K562 (cell line): ENCODE measurements at regions not wholly inside any gene's neighbourhood (a gene's known extent, or its start where the extent isn't known, plus 50 kb on each side); places are given as distances from the start of the nearest gene placed in this dataset.

Experiments
- ATAC-seq: fragments of 200-7000 bp; cut with Tn5 transposase; 3 replicates; pipeline ENCODE4 v1.9.1; 2020; ENCODE audit warnings: moderate library complexity
- BruUV-seq: library from RNA; stranded (reverse); fragments of 400-500 nt; replicated peaks from 2 replicates; lab custom pipeline; 2021; lab: Mats Ljungman, UMichigan
- CTCF ChIA-PET: fragments of 300-600 bp; formaldehyde crosslinking; extraction: SDS; loops from one replicate; lab custom pipeline; 2021; ENCODE audit warnings: low intra/inter-chr PET ratio; lab: Yijun Ruan, JAX
- POLR2A ChIA-PET: fragments of 300-600, 350-650 bp; sonication (Branson Sonifier 250); formaldehyde crosslinking; extraction: SDS; loops from one replicate; lab custom pipeline; 2021; ENCODE audit warnings: antibody characterized with exemption, inconsistent platforms; lab: Yijun Ruan, JAX
- DNase-seq, 4 experiments: peaks; one replicate each; pipeline versions ENCODE4 v3.0.0 to v3.0.0-alpha.2; 2011 to 2018; ENCODE audit warnings: low spot score in 3 of 4, mixed read lengths in 3 of 4; ENCODE audit errors: extremely low read depth in 1 of 4
- FAIRE-seq: peaks from 2 replicates; lab custom pipeline; 2011; peaks lifted over from hg19 to GRCh38; lab: Jason Lieb, UNC
- H2AFZ ChIP-seq: 2 replicates; pipeline ENCODE4 v1.6.0; 2011; ENCODE audit warnings: low read depth, low read length, control low read depth, inconsistent platforms
- H3K27ac ChIP-seq: fragments of 200-600 bp; 3 replicates; pipeline ENCODE4 v1.8.0; 2011; ENCODE audit warnings: low read depth, mild to moderate bottlenecking, control low read depth, inconsistent platforms, low read length, moderate library complexity, mixed read lengths; ENCODE audit errors: extremely low read depth
- H3K27me3 ChIP-seq, 2 experiments: fragments of 300-600 bp in 1 of 2; 2 replicates in 1 of 2; 3 replicates in 1 of 2; pipeline versions ENCODE4 v1.6.0 to v1.8.0; 2011; ENCODE audit warnings: inconsistent platforms in 2 of 2, low read length in 2 of 2, mild to moderate bottlenecking in 1 of 2, mixed read lengths in 1 of 2, moderate library complexity in 1 of 2; ENCODE audit not compliant: control insufficient read depth in 2 of 2, insufficient read depth in 2 of 2
- H3K36me3 ChIP-seq: fragments of 300-600 bp; 3 replicates; pipeline ENCODE4 v1.8.0; 2011; ENCODE audit warnings: mild to moderate bottlenecking, low read length, inconsistent platforms; ENCODE audit not compliant: control insufficient read depth, insufficient read depth
- H3K4me1 ChIP-seq, 2 experiments: fragments of 200-600 bp in 1 of 2; replicated peaks in 1 of 2; 2 replicates in 1 of 2; 3 replicates in 1 of 2; pipeline versions ENCODE4 v1.5.1 to v1.8.0; 2011; ENCODE audit warnings: inconsistent platforms in 2 of 2, low read length in 2 of 2, mild to moderate bottlenecking in 1 of 2, mixed read lengths in 1 of 2, moderate library complexity in 1 of 2; ENCODE audit not compliant: control insufficient read depth in 2 of 2, insufficient read depth in 2 of 2
- H3K4me2 ChIP-seq: 2 replicates; pipeline ENCODE4 v1.6.1; 2011; ENCODE audit warnings: low read length, control low read depth, inconsistent platforms, mixed read lengths; ENCODE audit not compliant: insufficient read depth
- H3K4me3 ChIP-seq: fragments of 200-600 bp; sonication (generic), shearing (Covaris generic); 2 replicates; pipeline ENCODE4 v1.5.1; 2016; ENCODE audit warnings: control low read depth, inconsistent platforms
- H3K79me2 ChIP-seq: fragments of 200-600 bp; 3 replicates; pipeline ENCODE4 v1.8.0; 2011; ENCODE audit warnings: low read length, inconsistent platforms; ENCODE audit not compliant: control insufficient read depth, insufficient read depth
- H3K9ac ChIP-seq, 2 experiments: 2 replicates each; pipeline versions ENCODE4 v1.6.0 to v1.6.1; 2011; ENCODE audit warnings: low read depth in 2 of 2, low read length in 2 of 2, control low read depth in 1 of 2, inconsistent platforms in 1 of 2, mild to moderate bottlenecking in 1 of 2, mixed read lengths in 1 of 2; ENCODE audit not compliant: insufficient read depth in 1 of 2
- H3K9me1 ChIP-seq: one replicate; pipeline ENCODE4 v1.6.0; 2011; ENCODE audit warnings: inconsistent platforms, mild to moderate bottlenecking, low read length, moderate library complexity; ENCODE audit not compliant: control insufficient read depth, insufficient read depth
- H3K9me3 ChIP-seq: replicated peaks from 2 replicates; pipeline ENCODE4 v1.5.1; 2011; ENCODE audit warnings: low read depth, low read length, inconsistent platforms; ENCODE audit not compliant: control insufficient read depth, insufficient read depth
- H4K20me1 ChIP-seq: replicated peaks from 2 replicates; pipeline ENCODE4 v1.6.1; 2011; ENCODE audit warnings: low read length, inconsistent platforms, mixed read lengths; ENCODE audit not compliant: control insufficient read depth, insufficient read depth
- BCOR ChIP-seq: fragments of 450-650 bp; IDR thresholded peaks from 2 replicates; pipeline ENCODE4 v1.6.1; 2016
- ETV5 ChIP-seq: sonication (generic); formaldehyde crosslinking; IDR thresholded peaks from 2 replicates; pipeline ENCODE4 v1.4.0; 2020; ENCODE audit warnings: low read depth, mild to moderate bottlenecking, missing genetic modification reagents
- FOXA3 ChIP-seq, 2 experiments: fragments of 450-650 bp in 1 of 2; sonication (generic) in 1 of 2; formaldehyde crosslinking; IDR thresholded peaks in 1 of 2; conservative IDR thresholded peaks in 1 of 2; 2 replicates each; pipeline versions ENCODE4 v1.4.0 to v1.8.0; 2020 to 2022; ENCODE audit warnings: mild to moderate bottlenecking in 2 of 2, missing genetic modification reagents in 1 of 2
- HNRNPLL ChIP-seq: fragments of 200-400 bp; formaldehyde crosslinking; IDR thresholded peaks from 2 replicates; pipeline ENCODE4 v1.6.1; 2017; ENCODE audit warnings: low read length, low read depth, mild to moderate bottlenecking; ENCODE audit not compliant: poor library complexity, severe bottlenecking
- PCBP2 ChIP-seq: fragments of 200-400 bp; formaldehyde crosslinking; IDR thresholded peaks from 2 replicates; pipeline ENCODE4 v1.6.1; 2018; ENCODE audit warnings: low read length, low read depth, mild to moderate bottlenecking, moderate library complexity; ENCODE audit not compliant: poor library complexity, severe bottlenecking
- PRDM10 ChIP-seq: fragments of 450-650 bp; IDR thresholded peaks from 2 replicates; pipeline ENCODE4 v1.6.1; 2018; ENCODE audit not compliant: partially characterized antibody
- RHOXF2B ChIP-seq: fragments of 250-450 bp; sonication (Bioruptor Pico); conservative IDR thresholded peaks from 2 replicates; pipeline ENCODE4 v1.5.1; 2021
- SREBF1 ChIP-seq: fragments of 150-350 bp; IDR thresholded peaks from 2 replicates; pipeline ENCODE4 v1.6.1; 2014; ENCODE audit warnings: antibody characterized with exemption, low read depth, low read length, borderline replicate concordance
- TFAM ChIP-seq: fragments of 250-450 bp; sonication (Bioruptor Pico); conservative IDR thresholded peaks from 2 replicates; pipeline ENCODE4 v1.5.0; 2021; ENCODE audit warnings: mild to moderate bottlenecking, moderate library complexity
- XRCC3 ChIP-seq: fragments of 450-650 bp; IDR thresholded peaks from 2 replicates; pipeline ENCODE4 v1.6.1; 2017; ENCODE audit warnings: mild to moderate bottlenecking, moderate library complexity
- ZBED1 ChIP-seq: IDR thresholded peaks from 2 replicates; pipeline ENCODE4 v1.6.1; 2014
- ZNF165 ChIP-seq: fragments of 250-450 bp; sonication (Bioruptor Pico); IDR thresholded peaks from 2 replicates; pipeline ENCODE4 v1.4.0; 2020; ENCODE audit warnings: borderline replicate concordance
- WGBS: fragments of 100-300 bp; shearing (Covaris generic); methylation state at CpG from one replicate; pipeline ENCODE4 v1.1.6; 2016; ENCODE audit warnings: low coverage, mixed read lengths; ENCODE audit not compliant: insufficient coverage; ENCODE audit errors: missing lambda C conversion rate; 5-methylcytosine and 5-hydroxymethylcytosine counted together
- in situ Hi-C: fragments of 300-500 bp; cut with MboI; formaldehyde crosslinking; loops from 4 replicates; pipeline ENCODE4 v1.15.0; 2018; ENCODE audit warnings: inconsistent platforms, mixed read lengths
- intact Hi-C: fragments of 100-400 bp; cut with micrococcal nuclease; formaldehyde crosslinking; loops from 2 replicates; pipeline ENCODE4 v1.14.2; 2022
- TF ChIP-seq, protein P1 (sequence below): IDR thresholded peaks from 3 replicates; pipeline ENCODE4 v1.6.1; 2011; ENCODE audit warnings: borderline replicate concordance, mild to moderate bottlenecking; ENCODE audit not compliant: insufficient read length, insufficient read depth

- Histone ChIP-seq H3K79me2 (no peaks in the 10 kb centered on the region), H3K9me3 (no peaks in the 10 kb centered on the region), H3K4me3 (no peak overlapping the region), H3K36me3 (no peaks in the 10 kb centered on the region), H3K27me3 (no peaks in the 10 kb centered on the region), H3K27ac (no peak overlapping the region), H3K9me1 (no peaks in the 10 kb centered on the region), H3K4me2 (no peak overlapping the region), H4K20me1 (no peaks in the 10 kb centered on the region), H3K4me1 (no peaks in the 10 kb centered on the region), H2AFZ (no peak overlapping the region), H3K9ac (no peak overlapping the region)
- intact Hi-C loops = no loop called here
- in situ Hi-C loops = no loop called here
- BruUV-seq = no TSS peak
- no peak for ATAC-seq
- DNase-seq = no peak
- CTCF ChIA-PET = no interaction called here
- FAIRE-seq = no peak
- TF ChIP-seq PRDM10 = no peak
- TF ChIP-seq ZBED1 = no peak
- WGBS = 12% methylated on average over 2 of the region's 2 CpGs
- POLR2A ChIA-PET = no interaction called here
These were observed 242.2 kb upstream of the ZPLD1 start for GRCh38 chr3:102192575-102192974.

DNA sequence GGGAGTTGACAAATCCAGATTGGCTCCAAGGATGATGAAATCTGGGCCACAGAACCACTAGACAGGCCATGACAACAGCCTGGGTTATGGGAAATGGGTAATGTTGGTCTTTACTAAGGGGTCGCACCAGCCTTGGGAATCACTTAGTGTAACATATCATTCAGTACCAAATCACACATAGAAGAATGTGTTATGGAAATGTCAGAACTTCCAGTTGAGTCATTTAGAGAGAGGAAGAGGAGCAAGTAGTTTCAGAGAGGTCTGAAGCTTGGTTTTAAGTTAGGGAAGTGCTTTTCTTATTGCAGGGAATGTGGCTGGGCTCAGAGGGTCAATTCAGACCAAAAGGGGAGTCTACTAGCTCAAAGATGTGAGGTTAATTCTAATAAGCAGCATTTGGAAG, 241.6 kb upstream of the ZPLD1 start:
- FAIRE-seq = no peak
- Histone ChIP-seq H3K4me3 (no peak overlapping the region), H3K36me3 (no peaks in the 10 kb centered on the region), H4K20me1 (no peaks in the 10 kb centered on the region), H3K9me3 (no peaks in the 10 kb centered on the region), H3K4me1 (no peaks in the 10 kb centered on the region), H3K27me3 (no peaks in the 10 kb centered on the region), H3K9ac (no peak overlapping the region), H3K9me1 (no peaks in the 10 kb centered on the region), H3K4me2 (no peak overlapping the region), H3K27ac (no peak overlapping the region), H2AFZ (no peak overlapping the region), H3K79me2 (no peaks in the 10 kb centered on the region)
- CTCF ChIA-PET = no interaction called here
- in situ Hi-C loops (no loop called here), intact Hi-C loops (no loop called here)
- POLR2A ChIA-PET = interaction anchor here (0.6 kb wide), 1 partner anchor 22 kb away, joined by 3 read pairs; no protein-coding TSS in a partner anchor
- WGBS = 0% methylated on average over 1 of the region's 1 CpG
- BruUV-seq = no TSS peak
- no peak for ATAC-seq
- DNase-seq = no peak
- no peak for TF ChIP-seq TFAM
- TF ChIP-seq XRCC3 = no peak
- TF ChIP-seq PCBP2 = no peak
- TF ChIP-seq ETV5 (CRISPR knock-in tag) = no peak
- TF ChIP-seq ZNF165 = no peak
- TF ChIP-seq, protein P1, sequence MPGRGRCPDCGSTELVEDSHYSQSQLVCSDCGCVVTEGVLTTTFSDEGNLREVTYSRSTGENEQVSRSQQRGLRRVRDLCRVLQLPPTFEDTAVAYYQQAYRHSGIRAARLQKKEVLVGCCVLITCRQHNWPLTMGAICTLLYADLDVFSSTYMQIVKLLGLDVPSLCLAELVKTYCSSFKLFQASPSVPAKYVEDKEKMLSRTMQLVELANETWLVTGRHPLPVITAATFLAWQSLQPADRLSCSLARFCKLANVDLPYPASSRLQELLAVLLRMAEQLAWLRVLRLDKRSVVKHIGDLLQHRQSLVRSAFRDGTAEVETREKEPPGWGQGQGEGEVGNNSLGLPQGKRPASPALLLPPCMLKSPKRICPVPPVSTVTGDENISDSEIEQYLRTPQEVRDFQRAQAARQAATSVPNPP = no peak
- TF ChIP-seq FOXA3 (CRISPR knock-in tag; conservative IDR thresholded peaks at IDR 0.05 in 1 of 2, IDR thresholded peaks at IDR 0.05 in 1 of 2) = no peak
- no peak for TF ChIP-seq BCOR
- TF ChIP-seq RHOXF2B (CRISPR knock-in tag) = no peak
- TF ChIP-seq SREBF1 = no peak
- TF ChIP-seq HNRNPLL = no peak
